CD4-positive, alpha-beta memory T cell (primary cell): ENCODE measurements at regions not wholly inside any gene's neighbourhood (a gene's known extent, or its start where the extent isn't known, plus 50 kb on each side); places are given as distances from the start of the nearest gene placed in this dataset.

Source experiments
- CTCF ChIA-PET: fragments of 350-600 bp; sonication (Branson Sonifier 250); formaldehyde crosslinking; loops from one replicate; lab custom pipeline; 2021; ENCODE audit warnings: inconsistent platforms; ENCODE audit not compliant: partially characterized antibody; lab: Charles Lee
- POLR2A ChIA-PET: fragments of 350-600 bp; sonication (Branson Sonifier 250); formaldehyde crosslinking; loops from one replicate; lab custom pipeline; 2021; ENCODE audit not compliant: partially characterized antibody; lab: Charles Lee
- DNase-seq, 5 donors: peaks; one replicate each; pipeline versions ENCODE4 v3.0.0 to v3.0.0-alpha.2; 2020 to 2022; ENCODE audit warnings: mixed read lengths in 1 of 5
- H3K27ac ChIP-seq: one replicate; pipeline ENCODE4 v1.7.0; 2013; ENCODE audit warnings: low read depth, low read length
- H3K27me3 ChIP-seq: 2 replicates; pipeline ENCODE4 v1.7.0; 2013; ENCODE audit warnings: mild to moderate bottlenecking, low read length, moderate library complexity; ENCODE audit not compliant: insufficient read depth
- H3K36me3 ChIP-seq: 2 replicates; pipeline ENCODE4 v1.7.0; 2013; ENCODE audit warnings: mild to moderate bottlenecking, low read length, moderate library complexity; ENCODE audit not compliant: insufficient read depth
- H3K4me1 ChIP-seq: 2 replicates; pipeline ENCODE4 v1.7.0; 2013; ENCODE audit warnings: mild to moderate bottlenecking, low read length, moderate library complexity; ENCODE audit not compliant: insufficient read depth
- H3K4me3 ChIP-seq, 2 donors: one replicate each; pipeline ENCODE4 v1.7.0; 2013; ENCODE audit warnings: low read length in 2 of 2, mild to moderate bottlenecking in 1 of 2
- H3K9me3 ChIP-seq, 2 donors: one replicate each; pipeline ENCODE4 v1.7.0; 2013; ENCODE audit warnings: low read length in 2 of 2, control low read depth in 1 of 2; ENCODE audit not compliant: control insufficient read depth in 1 of 2
- H3K27ac Mint-ChIP-seq, 7 donors: one replicate each; pipeline ENCODE4 v1.8.0; 2020 to 2021; ENCODE audit warnings: mixed read lengths in 7 of 7, mild to moderate bottlenecking in 6 of 7, inconsistent platforms in 3 of 7, moderate library complexity in 3 of 7
- H3K27me3 Mint-ChIP-seq, 2 donors: one replicate each; pipeline ENCODE4 v1.8.0; 2020 to 2021; ENCODE audit warnings: mixed read lengths in 2 of 2
- H3K36me3 Mint-ChIP-seq, 2 donors: one replicate each; pipeline ENCODE4 v1.8.0; 2020 to 2021; ENCODE audit warnings: mixed read lengths in 2 of 2, inconsistent platforms in 1 of 2, mild to moderate bottlenecking in 1 of 2
- H3K4me1 Mint-ChIP-seq, 4 donors: one replicate each; pipeline ENCODE4 v1.8.0; 2020 to 2021; ENCODE audit warnings: mixed read lengths in 4 of 4, mild to moderate bottlenecking in 1 of 4
- H3K4me3 Mint-ChIP-seq, 8 donors: one replicate each; pipeline ENCODE4 v1.8.0; 2020 to 2021; ENCODE audit warnings: mixed read lengths in 8 of 8, mild to moderate bottlenecking in 7 of 8, moderate library complexity in 6 of 8, inconsistent platforms in 3 of 8
- H3K9me3 Mint-ChIP-seq, 8 donors: one replicate each; pipeline ENCODE4 v1.8.0; 2020 to 2021; ENCODE audit warnings: mixed read lengths in 8 of 8, mild to moderate bottlenecking in 5 of 8, inconsistent platforms in 3 of 8, moderate library complexity in 1 of 8
- intact Hi-C: fragments of 100-400 bp; cut with micrococcal nuclease; formaldehyde crosslinking; loops from one replicate; pipeline ENCODE4 v1.15.1; 2023

GRCh38 chr6:125365230-125365629 lies 63.5 kb upstream of the HDDC2 start:
- Mint-ChIP-seq H3K36me3 (no peaks in the 10 kb centered on the region), H3K27me3 (peaks cover 34 to 35% of the 10 kb centered on the region in 2 donors), H3K27ac (peak overlapping the region in 1 of 7 donors; percentile 15), H3K9me3 (no peaks in the 10 kb centered on the region), H3K4me1 (peaks cover 3 to 6% (median 5%) of the 10 kb centered on the region in 4 donors), H3K4me3 (no peak overlapping the region)
- CTCF ChIA-PET = no interaction called here
- no peak for DNase-seq
- Histone ChIP-seq H3K36me3 (no peaks in the 10 kb centered on the region), H3K27ac (no peak overlapping the region), H3K4me1 (no peaks in the 10 kb centered on the region), H3K27me3 (peaks cover 7% of the 10 kb centered on the region), H3K9me3 (no peaks in the 10 kb centered on the region), H3K4me3 (no peak overlapping the region)
- POLR2A ChIA-PET = no interaction called here
- intact Hi-C loops = no loop called here

- Histone ChIP-seq H3K9me3 (no peaks in the 10 kb centered on the region), H3K4me1 (no peaks in the 10 kb centered on the region), H3K27ac (no peak overlapping the region), H3K27me3 (peaks cover 7% of the 10 kb centered on the region), H3K4me3 (no peak overlapping the region), H3K36me3 (no peaks in the 10 kb centered on the region)
- Mint-ChIP-seq H3K4me3 (no peak overlapping the region), H3K36me3 (no peaks in the 10 kb centered on the region), H3K4me1 (peaks cover 3 to 6% (median 5%) of the 10 kb centered on the region in 4 donors), H3K27ac (peak overlapping the region in 1 of 7 donors; percentile 23), H3K9me3 (no peaks in the 10 kb centered on the region), H3K27me3 (peaks cover 27% of the 10 kb centered on the region in 2 donors)
- intact Hi-C loops = no loop called here
- CTCF ChIA-PET = no interaction called here
- POLR2A ChIA-PET = no interaction called here
- no peak for DNase-seq
These were observed 65.4 kb upstream of the HDDC2 start for GRCh38 chr6:125367036-125367782.

- Histone ChIP-seq H3K4me3 (no peak overlapping the region), H3K27ac (no peak overlapping the region), H3K9me3 (no peaks in the 10 kb centered on the region), H3K27me3 (no peaks in the 10 kb centered on the region), H3K36me3 (no peaks in the 10 kb centered on the region), H3K4me1 (no peaks in the 10 kb centered on the region)
- intact Hi-C loops = no loop called here
- Mint-ChIP-seq H3K36me3 (no peaks in the 10 kb centered on the region), H3K4me1 (no peaks in the 10 kb centered on the region), H3K27me3 (peaks cover 16 to 18% of the 10 kb centered on the region in 2 donors), H3K27ac (no peak overlapping the region), H3K4me3 (no peak overlapping the region), H3K9me3 (no peaks in the 10 kb centered on the region)
- ChIA-PET CTCF (no interaction called here), POLR2A (no interaction called here)
- no peak for DNase-seq
These were observed 68.6 kb upstream of the HDDC2 start for GRCh38 chr6:125370343-125370742.

GRCh38 chr6:125375013-125375412 lies 73.2 kb upstream of the HDDC2 start:
- Histone ChIP-seq H3K27me3 (peaks cover 4% of the 10 kb centered on the region), H3K36me3 (no peaks in the 10 kb centered on the region), H3K27ac (no peak overlapping the region), H3K4me1 (no peaks in the 10 kb centered on the region), H3K4me3 (no peak overlapping the region), H3K9me3 (no peaks in the 10 kb centered on the region)
- no peak overlapping the region for H3K4me3 Mint-ChIP-seq
- H3K4me1 Mint-ChIP-seq = peaks cover 0 to 2% (median under 1%) of the 10 kb centered on the region in 4 donors
- no peaks in the 10 kb centered on the region for H3K9me3 Mint-ChIP-seq
- no peak overlapping the region for H3K27ac Mint-ChIP-seq
- peaks cover 19 to 21% of the 10 kb centered on the region in 2 donors for H3K27me3 Mint-ChIP-seq
- intact Hi-C loops = no loop called here
- ChIA-PET POLR2A (no interaction called here), CTCF (no interaction called here)
- DNase-seq = no peak
- no peaks in the 10 kb centered on the region for H3K36me3 Mint-ChIP-seq

GRCh38 chr6:125375821-125376220 lies 74.1 kb upstream of the HDDC2 start:
- DNase-seq = no peak
- Histone ChIP-seq H3K9me3 (no peaks in the 10 kb centered on the region), H3K4me1 (no peaks in the 10 kb centered on the region), H3K27me3 (peaks cover 4% of the 10 kb centered on the region), H3K4me3 (no peak overlapping the region), H3K27ac (no peak overlapping the region), H3K36me3 (no peaks in the 10 kb centered on the region)
- Mint-ChIP-seq H3K4me1 (peaks cover 0 to 2% (median under 1%) of the 10 kb centered on the region in 4 donors), H3K9me3 (no peaks in the 10 kb centered on the region), H3K4me3 (no peak overlapping the region), H3K27ac (no peak overlapping the region), H3K27me3 (peaks cover 18 to 23% of the 10 kb centered on the region in 2 donors), H3K36me3 (no peaks in the 10 kb centered on the region)
- ChIA-PET POLR2A (no interaction called here), CTCF (no interaction called here)
- intact Hi-C loops = no loop called here

GRCh38 chr6:125377621-125378020 lies 75.9 kb upstream of the HDDC2 start:
- Mint-ChIP-seq H3K9me3 (no peaks in the 10 kb centered on the region), H3K4me3 (no peak overlapping the region), H3K27ac (no peak overlapping the region), H3K36me3 (no peaks in the 10 kb centered on the region), H3K4me1 (peaks cover 0 to 2% (median under 1%) of the 10 kb centered on the region in 4 donors), H3K27me3 (peaks cover 18 to 27% of the 10 kb centered on the region in 2 donors)
- ChIA-PET CTCF (no interaction called here), POLR2A (no interaction called here)
- H3K4me1 ChIP-seq = no peaks in the 10 kb centered on the region
- no peak overlapping the region for H3K4me3 ChIP-seq
- H3K27me3 ChIP-seq = peaks cover 4% of the 10 kb centered on the region
- H3K9me3 ChIP-seq = no peaks in the 10 kb centered on the region
- intact Hi-C loops = no loop called here
- no peak overlapping the region for H3K27ac ChIP-seq
- DNase-seq = no peak
- H3K36me3 ChIP-seq = no peaks in the 10 kb centered on the region

- CTCF ChIA-PET = no interaction called here
- POLR2A ChIA-PET = no interaction called here
These were observed 77.4 kb upstream of the HDDC2 start for GRCh38 chr6:125379174-125379573.

More at GRCh38 chr6:125379174-125379573, 77.4 kb upstream of the HDDC2 start:
- intact Hi-C loops = no loop called here
- H3K4me3 ChIP-seq = no peak overlapping the region
- H3K4me1 Mint-ChIP-seq = peaks cover 0 to 2% (median under 1%) of the 10 kb centered on the region in 4 donors
- no peaks in the 10 kb centered on the region for H3K9me3 ChIP-seq
- peaks cover 14 to 22% of the 10 kb centered on the region in 2 donors for H3K27me3 Mint-ChIP-seq
- DNase-seq = no peak
- H3K4me1 ChIP-seq = no peaks in the 10 kb centered on the region
- H3K27ac Mint-ChIP-seq = no peak overlapping the region
- no peaks in the 10 kb centered on the region for H3K36me3 Mint-ChIP-seq
- H3K27me3 ChIP-seq = peaks cover 4% of the 10 kb centered on the region
- no peak overlapping the region for H3K27ac ChIP-seq
- no peaks in the 10 kb centered on the region for H3K36me3 ChIP-seq
- H3K4me3 Mint-ChIP-seq = no peak overlapping the region
- H3K9me3 Mint-ChIP-seq = peaks cover 0 to 1% (median 0%) of the 10 kb centered on the region in 8 donors
